Lung (tissue), 11 donors: ENCODE measurements at regions not wholly inside any gene's neighbourhood (a gene's known extent, or its start where the extent isn't known, plus 50 kb on each side); places are given as distances from the start of the nearest gene placed in this dataset.

Experiments used
- ATAC-seq: fragments of 200-7000 bp; cut with Tn5 transposase; one replicate; pipeline ENCODE4 v1.9.1; 2020; ENCODE audit warnings: moderate number of reproducible peaks; ENCODE audit not compliant: insufficient read depth, low FRiP score
- DNase-seq, 3 donors: peaks; one replicate each; pipeline ENCODE4 v3.0.0-alpha.2; 2013 to 2017
- H3K27ac ChIP-seq, 2 donors: one replicate each; pipeline ENCODE4 v1.5.1; 2013; ENCODE audit warnings: mild to moderate bottlenecking in 2 of 2, moderate library complexity in 2 of 2, control low read depth in 1 of 2, inconsistent platforms in 1 of 2, low read depth in 1 of 2, low read length in 1 of 2
- H3K27me3 ChIP-seq, 3 donors: one replicate each; pipeline ENCODE4 v1.5.1; 2013; ENCODE audit warnings: low read length in 2 of 3; ENCODE audit not compliant: control insufficient read depth in 3 of 3, insufficient read depth in 3 of 3
- H3K36me3 ChIP-seq, 4 donors: one replicate each; pipeline ENCODE4 v1.5.1; 2013; ENCODE audit warnings: low read length in 4 of 4, mild to moderate bottlenecking in 1 of 4, moderate library complexity in 1 of 4; ENCODE audit not compliant: control insufficient read depth in 4 of 4, insufficient read depth in 4 of 4
- H3K4me1 ChIP-seq, 5 donors: one replicate each; pipeline ENCODE4 v1.5.1; 2013; ENCODE audit warnings: low read length in 5 of 5, mild to moderate bottlenecking in 2 of 5, moderate library complexity in 1 of 5; ENCODE audit not compliant: control insufficient read depth in 5 of 5, insufficient read depth in 5 of 5
- H3K4me3 ChIP-seq: one replicate; pipeline ENCODE4 v1.5.1; 2013; ENCODE audit warnings: mild to moderate bottlenecking, control low read depth, moderate library complexity
- H3K9ac ChIP-seq, 2 donors: one replicate each; pipeline ENCODE4 v1.5.1; 2013; ENCODE audit warnings: low read length in 2 of 2, control low read depth in 1 of 2; ENCODE audit not compliant: insufficient read depth in 1 of 2
- H3K9me3 ChIP-seq, 4 donors: one replicate each; pipeline ENCODE4 v1.5.1; 2013; ENCODE audit warnings: low read length in 3 of 4, mild to moderate bottlenecking in 1 of 4, moderate library complexity in 1 of 4; ENCODE audit not compliant: control insufficient read depth in 4 of 4, insufficient read depth in 3 of 4
- CTCF ChIP-seq: IDR thresholded peaks from 2 replicates; pipeline ENCODE4 v1.5.1; 2012; ENCODE audit warnings: mild to moderate bottlenecking; ENCODE audit errors: control extremely low read depth, extremely low read depth
- WGBS, 2 donors: extraction: QIAGEN DNeasy Blood & Tissue Kit; methylation state at CpG; one replicate each; pipeline ENCODE4 v1.1.7; 2013; 5-methylcytosine and 5-hydroxymethylcytosine counted together
- donor health status: control.
- donor health status: control.
- donor health status: Bipolar disorder and iron deficiency.
- donor health status: healthy.
- donor health status: DM: yes; HTN: yes; CAD: no.

GRCh38 chr17:71942626-71943025 lies 178.2 kb upstream of the SOX9 start:
- H3K9me3 ChIP-seq = peaks cover 0 to 4% (median 0%) of the 10 kb centered on the region in 4 donors
- 17 to 36% methylated on average over 3 of the region's 3 CpGs for WGBS, 2 donors
- no peaks in the 10 kb centered on the region for H3K36me3 ChIP-seq
- no peak overlapping the region for H3K27ac ChIP-seq
- no peak for TF ChIP-seq CTCF
- no peak overlapping the region for H3K4me3 ChIP-seq
- ATAC-seq = no peak
- DNase-seq = no peak
- H3K4me1 ChIP-seq = no peaks in the 10 kb centered on the region
- H3K9ac ChIP-seq = no peak overlapping the region
- H3K27me3 ChIP-seq = no peaks in the 10 kb centered on the region

GRCh38 chr17:71948703-71949422 lies 172.0 kb upstream of the SOX9 start:
- H3K4me3 ChIP-seq = no peak overlapping the region
- no peak overlapping the region for H3K27ac ChIP-seq
- DNase-seq = no peak
- H3K27me3 ChIP-seq = no peaks in the 10 kb centered on the region
- peaks cover 0 to 4% (median 0%) of the 10 kb centered on the region in 4 donors for H3K9me3 ChIP-seq
- H3K4me1 ChIP-seq = no peaks in the 10 kb centered on the region
- H3K9ac ChIP-seq = no peak overlapping the region
- H3K36me3 ChIP-seq = no peaks in the 10 kb centered on the region
- ATAC-seq = no peak
- no peak for TF ChIP-seq CTCF
- 85 to 93% methylated on average over 4 of the region's 4 CpGs for WGBS, 2 donors

GRCh38 chr17:71959154-71959553 lies 161.7 kb upstream of the SOX9 start:
- Histone ChIP-seq H3K4me1 (no peaks in the 10 kb centered on the region), H3K27ac (no peak overlapping the region), H3K27me3 (no peaks in the 10 kb centered on the region), H3K9me3 (peaks cover 0 to under 1% (median 0%) of the 10 kb centered on the region in 4 donors), H3K9ac (no peak overlapping the region), H3K36me3 (no peaks in the 10 kb centered on the region), H3K4me3 (no peak overlapping the region)
- ATAC-seq = no peak
- 84% methylated on average over 2 of the region's 2 CpGs for WGBS, 2 donors
- no peak for TF ChIP-seq CTCF
- no peak for DNase-seq

GRCh38 chr17:71963351-71963750 lies 157.5 kb upstream of the SOX9 start:
- Histone ChIP-seq H3K9ac (no peak overlapping the region), H3K9me3 (no peaks in the 10 kb centered on the region), H3K27ac (no peak overlapping the region), H3K4me3 (no peak overlapping the region), H3K36me3 (no peaks in the 10 kb centered on the region), H3K4me1 (peaks cover 0 to 4% (median 0%) of the 10 kb centered on the region in 5 donors), H3K27me3 (no peaks in the 10 kb centered on the region)
- TF ChIP-seq CTCF = no peak
- DNase-seq (no peak), ATAC-seq (no peak)
